Stimulated activated CD4-positive, alpha-beta T cell treated with anti-CD3 and anti-CD28 coated beads, Interleukin-2, amount 100 ng/mL, for 4 hours (primary cell): ENCODE measurements at regions not wholly inside any gene's neighbourhood (a gene's known extent, or its start where the extent isn't known, plus 50 kb on each side); places are given as distances from the start of the nearest gene placed in this dataset.

Source experiments
- DNase-seq: peaks from one replicate; pipeline ENCODE4 v3.0.0-alpha.2; 2020; ENCODE audit warnings: low read depth

DNA sequence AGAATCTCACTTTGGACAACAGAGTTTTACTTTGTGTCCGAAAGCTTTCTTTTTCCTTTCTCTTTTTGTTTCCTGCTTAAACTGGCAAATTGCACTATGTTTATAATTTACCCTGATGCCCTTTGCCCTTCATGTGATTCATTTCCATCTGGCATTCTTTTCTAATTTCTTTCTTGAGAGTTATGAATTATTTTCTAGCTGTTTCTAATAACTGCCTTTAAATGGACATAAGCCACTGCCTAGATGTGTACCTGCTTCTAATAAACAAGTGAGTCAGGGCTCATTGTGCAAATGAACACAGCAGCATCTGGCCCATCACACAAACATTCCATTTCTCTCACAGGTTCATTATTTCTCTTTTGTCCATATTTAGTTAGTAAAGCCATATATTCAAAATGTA lies 242.3 kb upstream of the GPRIN3 start:
- DNase-seq: no peak

DNA sequence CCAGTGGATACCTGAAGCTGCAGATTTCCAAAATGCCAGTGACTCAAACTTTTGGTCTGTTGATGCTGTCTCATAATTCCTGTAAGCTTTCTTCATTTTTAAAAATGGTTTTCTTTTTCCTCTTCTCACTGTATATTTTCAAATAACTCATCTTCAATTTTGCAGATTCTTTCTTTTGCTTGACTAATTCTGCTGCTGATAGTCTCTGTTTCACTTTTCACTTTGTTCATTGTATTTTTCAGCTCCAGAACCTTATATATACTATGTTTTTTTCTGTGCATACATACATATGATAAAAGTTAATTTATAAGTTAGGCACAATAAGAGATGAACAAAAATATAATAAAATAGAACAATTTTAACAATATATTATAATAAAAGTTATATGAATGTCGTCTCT lies 237.7 kb upstream of the GPRIN3 start:
- DNase-seq: no peak

DNA sequence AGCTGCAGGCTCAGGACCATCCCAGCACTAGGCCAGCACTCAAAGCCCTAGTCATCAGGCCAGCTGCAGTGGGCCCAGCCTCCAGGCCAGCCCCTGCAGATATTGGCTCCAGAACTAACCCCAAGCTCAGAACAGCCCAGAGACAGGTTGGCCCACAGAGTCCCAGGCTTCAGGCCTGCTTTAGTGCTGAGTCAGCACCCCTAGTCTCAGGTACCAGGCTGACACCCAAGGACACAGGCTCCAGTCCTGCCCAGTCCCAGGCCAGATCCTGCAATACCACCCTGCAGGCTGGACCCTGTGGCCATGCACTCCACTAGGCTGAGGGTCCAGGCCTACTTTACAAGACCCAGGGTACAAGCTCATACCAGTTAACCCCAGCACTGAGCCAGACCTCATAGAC lies 234.4 kb upstream of the GPRIN3 start:
- no peak for DNase-seq

GRCh38 chr4:89539797-89540711 lies 232.5 kb upstream of the GPRIN3 start:
- DNase-seq: no peak

GRCh38 chr4:89539374-89539773 lies 231.8 kb upstream of the GPRIN3 start:
- DNase-seq: no peak

DNA sequence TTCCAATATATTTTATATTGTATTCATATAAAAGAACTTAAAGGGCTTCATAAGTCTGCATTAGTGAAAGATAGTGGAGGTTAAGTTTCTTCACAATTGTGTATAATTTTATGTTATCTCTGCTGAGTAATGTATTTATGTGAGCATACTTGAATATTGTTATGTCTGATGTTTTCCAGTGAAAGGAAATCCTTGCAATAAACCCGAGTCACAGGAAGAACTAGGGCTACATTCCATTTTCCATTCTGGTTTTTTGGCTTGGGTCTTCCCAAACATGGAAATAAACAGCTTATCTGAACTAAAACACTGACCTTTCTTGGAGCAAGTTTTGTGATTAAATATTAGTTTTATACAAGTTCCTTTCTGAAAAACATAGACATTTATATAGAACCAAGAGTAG lies 231.3 kb upstream of the GPRIN3 start:
- DNase-seq: no peak

- no peak for DNase-seq
Measured at GRCh38 chr4:89538171-89538570, 230.6 kb upstream of the GPRIN3 start.

- DNase-seq: no peak
Measured at GRCh38 chr4:89537281-89537680, 229.7 kb upstream of the GPRIN3 start.

DNA sequence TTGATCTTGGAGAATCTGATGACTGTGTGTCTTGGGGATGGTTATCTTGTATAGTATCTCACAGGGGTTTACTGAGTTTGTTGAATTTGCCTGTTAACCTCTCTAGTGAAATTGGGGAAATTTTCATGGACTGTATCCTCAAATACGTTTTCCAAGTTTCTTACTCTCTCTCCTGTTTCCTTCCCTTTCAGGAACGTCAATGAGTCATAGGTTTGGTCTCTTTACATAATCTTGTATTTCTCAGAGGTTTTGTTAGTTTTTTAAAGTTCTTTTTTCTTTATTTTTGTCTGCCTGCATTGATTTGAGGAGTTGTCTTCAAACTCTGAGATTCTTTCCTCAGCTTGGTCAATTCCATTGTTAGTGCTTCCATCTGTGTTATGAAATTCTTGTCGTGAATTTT lies 227.7 kb upstream of the GPRIN3 start:
- no peak for DNase-seq

DNA sequence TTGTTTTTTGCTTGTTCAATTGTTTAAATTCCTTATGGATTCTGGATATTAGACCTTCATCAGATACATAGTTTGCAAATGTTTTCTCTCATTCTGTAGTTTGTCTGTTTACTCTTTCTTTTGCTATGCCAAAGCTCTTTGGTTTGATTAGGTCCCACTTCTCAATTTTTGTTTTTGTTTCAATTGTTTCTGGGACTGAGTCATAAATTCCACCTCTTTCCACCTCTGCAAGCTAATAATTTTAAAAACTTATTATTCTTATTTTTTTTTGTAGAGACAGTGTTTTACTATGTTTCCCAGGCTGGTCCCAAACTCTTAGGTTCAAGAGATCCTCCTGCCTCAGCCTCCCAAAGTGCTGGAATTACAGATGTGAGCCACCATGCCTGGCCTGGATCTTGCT lies 226.8 kb upstream of the GPRIN3 start:
- no peak for DNase-seq

GRCh38 chr4:89531932-89532640 lies 224.5 kb upstream of the GPRIN3 start:
- no peak for DNase-seq

DNA sequence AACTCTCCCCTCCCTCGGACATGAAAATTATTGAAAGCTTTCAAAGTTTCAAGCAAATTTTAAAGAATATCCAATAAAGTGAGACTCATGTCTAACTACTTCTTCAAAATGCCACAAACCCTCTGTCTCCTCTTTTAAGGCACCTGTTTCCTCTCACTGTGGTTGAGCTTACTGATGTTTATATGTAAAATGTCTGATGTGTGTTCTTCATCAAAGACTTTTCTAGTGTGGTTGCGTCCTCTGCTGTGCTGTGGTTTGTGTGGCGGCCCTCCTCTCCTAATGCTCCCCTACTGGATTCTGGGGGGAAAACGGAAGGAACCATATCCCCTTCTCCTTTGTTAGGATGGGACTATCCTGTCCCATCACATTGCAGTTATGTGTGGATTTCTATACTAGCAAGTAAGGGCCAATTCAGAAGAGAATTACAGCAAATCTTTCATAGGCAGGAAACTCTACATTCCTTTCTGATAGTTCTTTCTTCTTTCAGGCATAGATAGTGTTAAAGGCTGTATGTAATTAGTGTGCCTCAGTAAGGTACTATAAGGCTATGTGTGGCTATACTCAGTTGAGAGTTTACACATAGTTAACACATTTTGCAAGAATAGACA lies 221.0 kb upstream of the GPRIN3 start:
- no peak for DNase-seq

DNA sequence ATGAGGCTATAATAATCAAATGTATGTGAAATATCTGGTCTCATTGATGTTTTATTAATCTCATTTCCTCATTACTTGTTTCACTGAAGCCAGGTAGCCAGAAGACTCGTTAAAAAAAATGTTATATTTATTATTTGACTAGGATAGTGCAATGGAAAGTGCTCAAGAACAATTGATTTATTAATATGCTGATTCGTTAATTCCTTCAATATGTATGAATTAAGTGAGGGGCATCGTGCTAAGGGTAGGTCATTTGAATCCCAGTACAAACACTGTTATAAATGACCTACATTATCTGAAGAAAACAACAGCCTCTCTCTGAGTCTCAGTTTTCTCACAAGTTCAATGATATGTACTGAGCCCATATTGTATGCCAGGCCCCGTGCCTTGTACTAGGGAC lies 214.2 kb upstream of the GPRIN3 start:
- no peak for DNase-seq

DNA sequence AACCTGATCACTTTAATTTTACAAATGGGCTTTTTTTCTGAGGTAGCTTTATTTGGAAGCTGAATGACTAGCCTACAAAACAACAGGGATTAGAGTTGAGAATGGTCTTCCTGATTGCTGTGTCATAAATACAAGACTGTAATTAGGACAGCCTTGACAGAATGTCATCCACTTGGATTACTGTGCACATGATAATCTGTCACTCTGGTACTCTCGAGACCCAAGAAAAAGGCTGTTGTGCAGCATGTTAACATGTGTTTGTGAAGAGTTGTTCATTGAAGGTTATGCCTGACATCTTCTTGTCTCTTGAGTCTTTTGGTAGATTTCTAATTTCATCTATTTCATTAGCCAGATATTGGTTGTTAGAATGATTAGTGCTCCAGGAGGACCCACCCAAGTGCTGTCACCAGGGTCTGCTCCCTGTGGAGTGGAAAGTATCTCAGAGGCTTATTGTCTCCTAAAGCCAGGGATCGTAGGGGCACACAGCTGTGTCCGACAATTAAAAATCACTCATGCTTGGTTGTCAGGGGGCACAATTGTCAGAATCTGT lies 212.2 kb upstream of the GPRIN3 start:
- no peak for DNase-seq

DNA sequence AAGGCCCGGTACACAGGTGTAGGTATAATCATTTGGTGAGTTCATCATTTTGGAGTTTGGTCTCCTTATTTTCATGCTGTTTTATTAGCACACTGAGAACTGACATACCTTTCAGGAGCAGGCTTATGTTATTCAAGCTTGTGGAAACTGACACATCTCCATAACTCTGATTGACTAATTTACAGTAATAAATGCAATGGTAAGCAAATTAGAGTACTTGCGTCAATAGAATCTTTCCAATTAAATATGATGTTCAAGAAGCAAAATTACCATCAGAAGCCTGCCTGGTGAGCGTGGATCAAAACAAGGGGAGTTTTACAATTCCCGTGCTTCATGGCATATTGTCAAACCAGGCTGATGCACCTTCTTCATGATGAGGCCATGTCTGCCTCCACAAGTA lies 210.7 kb upstream of the GPRIN3 start:
- no peak for DNase-seq

DNA sequence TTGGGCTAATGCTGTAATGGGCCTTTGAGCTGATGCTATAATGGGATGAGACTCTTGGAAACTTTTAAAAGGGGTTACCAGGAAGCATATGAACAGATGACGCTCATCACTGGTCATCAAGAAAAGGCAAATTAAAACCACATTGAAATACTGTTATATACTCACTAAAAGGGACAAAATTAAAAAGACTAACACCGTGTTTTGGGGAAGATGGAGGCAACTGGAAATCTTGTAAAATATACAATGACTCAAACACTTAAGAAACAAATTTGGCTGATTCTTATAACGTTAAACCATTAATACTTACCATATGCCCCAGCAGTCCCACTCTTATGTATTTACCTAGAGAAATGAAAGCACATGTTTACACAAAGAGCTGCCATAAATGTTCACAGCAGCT lies 207.2 kb upstream of the GPRIN3 start:
- no peak for DNase-seq

DNA sequence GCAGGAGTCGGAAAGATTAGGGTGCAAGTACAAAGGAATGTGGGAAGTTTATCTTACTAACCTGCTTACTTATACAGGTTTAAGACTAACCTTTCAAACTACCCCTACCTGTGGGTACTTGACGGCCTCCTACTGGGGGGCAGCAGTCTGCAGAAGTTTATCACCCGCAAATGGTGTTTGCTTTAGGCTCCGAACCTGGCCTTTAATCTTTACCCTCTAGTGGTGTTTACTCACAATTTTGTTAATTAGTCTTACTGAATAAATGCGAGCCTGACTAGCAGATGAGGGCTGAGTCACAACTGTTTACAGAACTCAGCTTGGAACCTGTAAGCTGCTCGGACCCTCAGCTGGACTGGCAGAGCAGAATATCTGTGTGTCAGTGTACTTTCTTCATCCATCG lies 204.2 kb upstream of the GPRIN3 start:
- DNase-seq: no peak

- DNase-seq: no peak
Measured at GRCh38 chr4:89509708-89510281, 202.2 kb upstream of the GPRIN3 start.

DNA sequence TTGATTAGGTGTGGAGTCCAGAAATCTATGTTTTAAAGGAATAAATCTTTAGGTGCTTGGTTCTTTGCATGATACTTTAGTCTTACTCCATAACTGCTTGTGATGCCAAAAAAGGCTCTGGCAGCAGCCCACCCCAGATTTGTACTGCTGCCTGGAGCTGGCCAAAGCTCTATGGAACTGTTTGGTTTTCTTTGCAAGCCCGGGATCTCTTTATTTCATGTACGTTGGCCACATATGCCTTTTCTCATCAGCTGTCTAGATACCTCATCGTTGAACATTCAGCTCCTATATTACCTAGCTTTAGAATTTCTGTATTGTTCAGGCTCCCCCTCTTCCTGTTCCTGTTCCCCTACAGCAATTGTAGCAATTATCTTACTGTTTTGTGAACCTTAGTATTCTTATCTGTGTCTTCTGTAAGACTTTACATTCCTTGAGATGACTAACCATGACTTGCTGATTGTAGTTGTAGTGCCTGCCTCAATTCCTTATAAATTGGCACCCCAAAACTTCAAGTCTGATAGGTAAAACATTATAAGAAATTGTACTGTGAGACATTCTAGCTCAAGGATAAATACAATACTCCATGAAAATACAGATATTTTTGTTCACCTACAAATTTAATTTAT lies 199.4 kb upstream of the GPRIN3 start:
- no peak for DNase-seq

GRCh38 chr4:89502581-89502980 lies 195.0 kb upstream of the GPRIN3 start:
- DNase-seq: no peak

DNA sequence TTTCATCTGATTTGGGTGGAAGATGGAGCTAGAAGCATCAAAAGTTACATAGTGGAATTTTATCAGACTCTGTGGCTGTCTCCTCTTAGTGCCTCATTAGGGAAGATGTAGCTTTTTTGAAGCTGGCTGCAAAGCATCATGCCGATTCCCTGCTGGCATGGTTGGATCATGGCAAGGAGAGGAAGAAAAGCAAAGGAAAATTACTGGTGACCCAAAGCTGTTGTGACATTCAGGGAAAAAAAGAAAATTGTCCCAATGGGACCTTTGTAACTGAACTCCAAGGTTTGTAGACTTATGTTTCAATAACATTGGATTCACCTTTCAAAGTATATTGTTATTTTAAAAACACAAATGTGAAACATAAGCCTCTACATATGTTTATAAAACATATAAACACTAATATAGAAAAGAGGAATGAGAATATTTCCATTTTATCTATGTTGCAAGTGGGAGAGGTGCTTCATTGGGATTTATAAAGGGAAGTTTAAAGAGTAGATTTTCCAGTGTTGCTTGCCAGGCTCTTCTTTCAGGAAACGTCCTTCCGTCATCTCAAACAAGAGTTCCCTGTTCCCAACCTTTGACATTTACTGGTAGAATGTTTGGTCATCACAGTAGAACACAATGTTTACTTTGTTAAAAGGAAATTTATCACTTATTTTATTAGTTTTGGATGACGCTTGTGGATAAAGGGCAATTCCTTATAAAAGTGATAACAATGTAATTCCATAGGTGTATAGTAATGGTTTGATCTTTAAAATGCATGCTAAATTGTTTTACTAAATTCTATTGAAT lies 190.1 kb upstream of the GPRIN3 start:
- no peak for DNase-seq
